DMS114 treated with DMSO at 0.1 percent for 48 hours (cell line): ENCODE measurements at regions not wholly inside any gene's neighbourhood (a gene's known extent, or its start where the extent isn't known, plus 50 kb on each side); places are given as distances from the start of the nearest gene placed in this dataset.
A peak's percentile ranks its signal among the peaks of the same experiment; 100 is the strongest.

Experiments
- DNase-seq: peaks from one replicate; lab custom pipeline; 2025; ENCODE audit not compliant: unreplicated experiment; lab: John Stamatoyannopoulos, UW

DNA sequence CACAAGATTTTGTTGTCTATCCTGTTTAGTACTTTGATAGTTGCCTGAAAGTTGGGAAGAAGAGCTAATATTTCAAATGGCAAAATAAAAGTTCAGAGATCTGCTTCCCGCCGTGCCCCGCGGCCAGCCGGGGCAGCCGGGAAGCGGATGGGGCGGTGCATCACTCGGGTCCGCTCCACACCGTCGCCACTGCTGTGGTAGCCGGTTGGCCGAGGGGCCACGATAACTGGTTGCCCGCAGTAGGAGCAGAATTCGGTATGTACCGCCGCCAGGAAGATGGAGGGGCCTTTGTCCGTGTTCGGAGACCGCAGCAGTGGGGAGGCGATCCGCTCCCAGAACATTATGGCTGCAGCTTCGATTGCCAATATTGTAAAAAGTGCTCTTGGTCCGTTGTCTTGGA is 427.2 kb upstream of the PDE3A start:
- no peak for DNase-seq

DNA sequence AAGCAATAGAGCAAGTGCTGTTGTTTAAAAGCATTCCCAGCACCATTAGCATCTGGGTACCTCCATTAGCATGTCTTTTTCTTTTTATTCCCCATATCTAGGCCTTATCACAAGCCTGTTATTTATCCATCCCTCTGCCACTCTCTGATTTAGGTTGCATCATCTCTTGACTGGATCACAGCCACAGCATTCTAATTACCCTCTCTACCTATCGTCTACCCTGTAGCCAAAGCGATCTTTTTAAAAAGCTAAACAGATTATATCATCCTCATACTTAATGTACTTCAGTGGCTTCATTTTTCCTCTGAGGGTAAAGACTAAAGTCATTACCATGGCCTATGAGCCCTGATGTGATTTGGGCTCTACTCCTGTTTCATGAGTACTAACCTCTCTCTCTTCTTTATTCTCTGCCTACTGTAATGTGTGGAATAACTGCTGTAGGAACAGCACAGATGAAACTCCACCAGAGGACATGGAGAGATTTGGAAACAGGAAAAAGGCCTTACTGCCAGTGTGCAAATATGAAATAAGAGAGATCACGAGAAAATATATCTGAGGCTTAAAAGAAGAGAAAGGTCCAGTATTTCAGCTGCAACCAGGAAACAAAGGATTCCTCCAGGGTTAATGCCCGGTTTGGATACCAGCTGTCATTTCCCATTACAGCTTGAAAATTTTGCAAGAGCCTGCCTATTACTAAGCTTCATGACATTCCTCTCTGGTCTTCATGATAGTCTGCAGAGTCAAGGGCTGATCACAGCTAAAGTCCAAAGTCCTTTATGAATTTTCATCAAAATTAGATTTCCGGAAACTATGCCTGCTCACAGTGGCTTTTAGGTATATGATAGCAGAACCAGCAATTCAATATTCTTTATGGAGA is 422.5 kb upstream of the PDE3A start:
- DNase-seq: no peak

DNA sequence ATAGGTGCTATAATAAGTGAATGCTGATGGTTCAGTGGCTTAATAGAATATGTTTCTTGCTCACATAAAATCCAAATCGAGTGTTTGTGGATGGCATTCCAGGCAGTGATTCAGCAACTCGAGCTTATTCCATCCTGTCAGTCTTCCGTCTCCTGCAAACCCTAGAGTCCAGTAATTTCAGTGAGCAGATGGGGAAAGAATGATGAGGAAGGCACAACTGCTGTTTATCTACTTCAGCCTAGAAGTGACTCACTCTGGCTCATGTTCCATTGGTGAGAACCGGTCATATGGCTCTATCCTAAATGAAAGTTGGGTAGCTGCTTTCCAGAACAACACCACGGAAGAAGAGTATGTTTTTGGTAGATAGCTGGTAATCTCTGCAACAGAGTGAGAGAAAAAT is 421.8 kb upstream of the PDE3A start:
- no peak for DNase-seq

DNA sequence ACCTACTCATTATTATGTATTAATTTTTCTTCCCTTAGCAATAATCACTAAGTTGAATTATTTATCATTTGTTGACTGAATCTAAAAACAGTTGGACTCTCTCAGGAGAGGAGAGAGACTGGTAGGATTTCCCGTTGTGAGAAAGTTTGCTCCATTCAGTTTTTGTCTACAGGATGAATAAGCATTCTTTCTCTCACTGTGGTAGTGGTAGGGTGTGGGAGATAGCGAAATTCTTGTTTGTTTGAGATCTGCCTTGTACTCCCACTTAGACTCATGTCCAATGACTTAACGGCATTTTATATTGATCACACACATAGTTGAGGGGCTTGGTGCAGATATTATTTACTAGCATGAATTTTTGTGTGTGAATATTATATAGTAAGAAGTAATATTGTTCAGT is 421.0 kb upstream of the PDE3A start:
- DNase-seq: no peak

DNA sequence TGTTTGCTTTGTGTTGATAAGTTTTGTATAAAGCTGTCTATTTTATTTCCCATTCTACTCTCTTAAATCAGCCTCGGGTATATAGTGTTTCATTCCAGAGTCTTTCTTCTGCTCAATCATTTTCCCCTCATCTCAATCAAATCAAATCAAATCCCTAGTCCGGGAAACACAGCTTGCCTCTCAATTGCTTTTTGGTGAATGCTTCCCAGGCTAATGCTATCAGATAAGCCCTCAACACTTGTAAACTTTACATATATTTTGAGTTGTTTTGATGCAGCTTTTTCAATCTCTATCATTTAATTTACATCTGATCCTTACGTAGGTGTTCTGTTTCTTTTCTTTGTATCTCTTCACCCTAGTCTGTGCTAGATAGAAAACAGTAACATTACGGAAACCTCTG is 416.7 kb upstream of the PDE3A start:
- no peak for DNase-seq

DNA sequence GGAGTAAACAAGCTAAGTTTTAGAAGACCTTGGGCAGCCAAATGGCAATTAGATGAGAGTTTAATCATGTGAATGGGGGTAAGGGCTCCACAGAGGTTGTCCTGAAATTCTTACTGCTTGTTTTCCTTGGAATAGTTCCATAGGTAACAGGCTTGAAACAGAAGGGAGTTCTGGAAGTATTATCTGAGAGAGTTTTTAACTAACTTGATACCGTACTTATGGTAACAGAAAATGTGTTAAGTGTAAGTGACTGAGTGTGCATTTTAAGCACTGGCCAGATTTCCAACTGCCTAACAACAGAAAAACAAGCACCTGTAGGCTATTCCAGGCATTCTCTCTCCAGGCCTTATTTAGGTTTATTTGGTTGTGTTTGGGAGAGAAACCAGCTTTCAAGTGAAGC is 414.6 kb upstream of the PDE3A start:
- no peak for DNase-seq

DNA sequence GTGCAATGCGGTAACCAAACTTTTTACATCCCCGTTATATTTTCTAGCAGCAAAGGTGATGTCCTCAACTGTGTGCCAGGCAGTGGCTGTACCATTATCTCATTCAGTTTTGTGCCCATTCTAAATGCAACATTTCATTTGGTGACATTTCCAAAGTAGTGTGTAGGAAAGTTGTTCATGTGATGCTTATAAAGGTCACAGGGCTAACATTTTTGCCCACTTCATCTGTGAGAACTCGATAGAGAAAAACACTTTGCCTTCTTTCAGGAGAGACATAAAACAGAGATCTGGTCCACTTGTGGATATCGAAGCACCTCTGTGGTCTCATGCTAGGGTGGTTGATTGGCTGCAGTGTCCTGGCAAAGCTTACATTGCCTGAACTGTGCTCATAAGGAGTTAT is 414.2 kb upstream of the PDE3A start:
- no peak for DNase-seq

DNA sequence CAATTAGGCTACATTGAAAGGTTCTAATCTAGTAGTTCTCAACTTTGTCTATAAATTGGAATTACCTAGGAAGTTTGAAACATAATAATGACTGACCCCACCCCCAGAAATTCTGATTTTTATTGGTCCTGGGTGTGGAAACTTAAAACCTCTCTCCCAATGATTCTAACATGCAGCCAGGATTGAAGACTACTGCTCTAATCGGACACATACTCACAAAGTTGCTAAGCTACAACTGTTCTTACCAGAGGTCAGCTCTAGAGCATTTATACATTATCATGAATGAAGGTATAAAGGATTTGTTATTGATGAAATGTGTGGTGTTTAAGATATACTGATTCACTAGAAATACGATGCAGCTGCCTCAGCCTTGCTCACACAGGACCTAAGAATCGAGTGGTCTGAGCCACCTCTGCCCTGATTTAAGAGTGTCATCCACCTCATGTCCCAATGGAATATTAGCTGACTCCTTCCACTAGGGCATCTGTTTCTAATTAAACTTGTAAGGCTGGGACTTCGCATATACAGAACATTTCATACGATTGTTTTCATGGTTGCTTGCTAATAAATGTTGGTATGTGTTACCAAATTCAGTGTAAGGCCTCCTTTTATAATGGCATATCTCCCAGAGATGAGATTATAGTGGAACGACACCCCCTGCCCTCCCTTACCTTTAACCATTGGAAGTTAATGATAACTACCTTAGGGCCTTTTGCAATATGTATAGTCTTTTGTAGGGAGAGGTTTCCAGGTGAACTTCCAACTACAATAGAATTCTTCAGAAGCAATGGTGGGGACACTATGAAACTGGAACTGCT is 410.8 kb upstream of the PDE3A start:
- no peak for DNase-seq

DNA sequence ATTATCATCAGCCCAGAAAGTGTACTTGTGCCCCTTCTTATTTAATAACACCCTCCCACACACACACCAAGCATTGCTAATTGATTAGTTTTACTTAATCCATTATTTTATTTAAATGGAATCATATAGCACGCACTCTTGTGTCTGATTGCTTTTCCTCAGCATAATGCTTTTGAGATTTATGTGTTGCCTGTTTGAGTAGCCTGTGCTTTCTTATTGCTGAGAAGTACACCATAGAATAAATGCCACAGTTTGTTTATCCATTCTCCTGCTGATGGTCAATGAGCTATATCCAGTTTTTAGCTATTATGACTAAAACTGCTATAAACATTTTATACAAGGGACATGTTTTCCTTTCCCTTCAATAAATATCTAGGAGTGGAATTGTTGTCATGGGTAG is 409.9 kb upstream of the PDE3A start:
- DNase-seq: no peak

DNA sequence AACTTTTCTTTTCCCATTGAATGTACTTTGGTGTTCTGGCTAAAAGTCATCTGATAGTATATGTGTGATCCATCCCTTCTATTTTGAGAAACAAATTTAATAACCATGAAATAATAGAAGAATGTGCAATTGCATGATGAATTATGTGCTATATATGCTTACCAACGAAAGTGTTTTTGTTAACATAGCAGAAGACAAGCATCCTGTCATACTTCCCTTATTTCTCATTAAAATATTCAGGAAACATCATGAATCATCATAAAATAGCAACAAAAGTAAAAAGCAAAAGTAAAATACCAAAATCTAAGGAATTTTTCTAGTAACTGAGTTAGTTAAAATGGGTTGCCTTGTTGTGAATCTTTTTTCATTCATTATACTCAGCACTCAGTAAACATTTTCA is 409.0 kb upstream of the PDE3A start:
- DNase-seq: no peak

DNA sequence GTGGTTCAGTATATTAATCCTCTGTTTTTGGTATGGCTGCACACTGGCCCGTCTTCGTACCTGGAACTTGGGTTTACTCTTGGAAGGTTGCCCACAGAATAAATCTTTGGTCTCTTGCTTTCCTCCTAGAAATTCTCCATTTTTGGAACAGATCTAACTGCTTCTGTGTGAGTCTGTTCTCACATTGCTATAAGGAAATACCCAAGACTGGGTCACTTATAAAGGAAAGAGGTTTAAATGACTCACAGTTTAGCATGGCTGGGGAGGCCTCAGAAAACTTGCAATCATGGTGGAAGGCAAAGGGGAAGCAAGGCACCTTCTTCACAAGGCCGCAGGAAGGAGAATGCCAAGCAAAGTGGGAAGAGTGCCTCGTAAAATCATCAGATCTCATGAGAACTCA is 407.8 kb upstream of the PDE3A start:
- DNase-seq: no peak

DNA sequence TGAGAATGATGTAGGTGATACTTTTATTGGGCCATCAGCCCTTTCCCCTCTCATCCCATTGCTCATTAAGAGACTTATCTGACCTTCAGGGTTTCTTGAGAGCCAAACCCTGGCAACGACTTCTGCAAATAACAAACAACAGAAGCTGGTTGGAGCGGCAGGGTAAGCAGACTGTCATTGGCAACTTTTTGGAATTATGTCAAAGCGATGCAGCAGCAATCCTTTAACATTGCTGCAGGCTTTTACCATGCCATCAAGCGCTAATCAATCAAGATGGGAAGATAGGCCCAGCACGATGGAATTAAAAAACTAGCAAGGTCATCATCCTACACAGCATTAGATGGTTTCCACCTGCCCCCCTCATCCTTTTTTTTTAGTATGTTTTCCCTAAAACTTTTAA is 406.1 kb upstream of the PDE3A start:
- DNase-seq: peak; percentile 82

DNA sequence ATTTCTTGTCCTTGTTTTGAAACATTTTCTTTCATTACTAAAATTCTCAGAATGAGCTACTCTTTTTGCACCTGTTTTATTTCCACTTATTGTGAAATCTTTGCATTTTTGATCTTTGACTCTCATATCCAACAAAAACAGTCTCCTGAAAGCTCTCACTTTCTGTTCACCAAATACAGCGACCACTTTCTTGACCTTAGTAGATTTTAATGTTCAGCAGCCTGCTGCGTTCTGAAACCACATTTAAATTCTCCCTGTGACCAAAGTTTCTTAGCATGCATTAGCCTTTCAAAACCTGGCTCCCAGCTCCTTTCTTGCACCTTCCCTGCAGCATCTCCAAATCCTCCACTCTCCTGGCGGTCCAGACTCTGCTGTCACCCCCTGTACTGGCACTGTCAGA is 404.4 kb upstream of the PDE3A start:
- DNase-seq: no peak

DNA sequence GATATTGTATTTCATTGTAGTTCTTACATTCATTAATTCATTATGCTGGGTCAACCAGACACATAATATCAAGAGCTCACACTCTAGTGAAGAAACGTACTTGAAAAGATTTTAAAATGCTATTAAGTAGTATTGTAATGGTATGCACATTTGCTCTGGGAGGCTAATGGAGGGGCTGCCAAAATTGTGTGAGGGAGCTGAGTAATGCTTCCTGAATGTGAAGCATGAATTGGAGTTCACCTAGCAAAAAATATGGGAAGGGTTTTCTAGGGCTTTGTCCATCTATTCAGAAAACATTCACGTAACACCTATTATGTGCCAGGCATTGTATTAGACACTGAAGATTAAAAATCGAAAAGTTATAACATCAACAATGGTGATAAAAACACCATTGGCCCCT is 403.8 kb upstream of the PDE3A start:
- DNase-seq: no peak

DNA sequence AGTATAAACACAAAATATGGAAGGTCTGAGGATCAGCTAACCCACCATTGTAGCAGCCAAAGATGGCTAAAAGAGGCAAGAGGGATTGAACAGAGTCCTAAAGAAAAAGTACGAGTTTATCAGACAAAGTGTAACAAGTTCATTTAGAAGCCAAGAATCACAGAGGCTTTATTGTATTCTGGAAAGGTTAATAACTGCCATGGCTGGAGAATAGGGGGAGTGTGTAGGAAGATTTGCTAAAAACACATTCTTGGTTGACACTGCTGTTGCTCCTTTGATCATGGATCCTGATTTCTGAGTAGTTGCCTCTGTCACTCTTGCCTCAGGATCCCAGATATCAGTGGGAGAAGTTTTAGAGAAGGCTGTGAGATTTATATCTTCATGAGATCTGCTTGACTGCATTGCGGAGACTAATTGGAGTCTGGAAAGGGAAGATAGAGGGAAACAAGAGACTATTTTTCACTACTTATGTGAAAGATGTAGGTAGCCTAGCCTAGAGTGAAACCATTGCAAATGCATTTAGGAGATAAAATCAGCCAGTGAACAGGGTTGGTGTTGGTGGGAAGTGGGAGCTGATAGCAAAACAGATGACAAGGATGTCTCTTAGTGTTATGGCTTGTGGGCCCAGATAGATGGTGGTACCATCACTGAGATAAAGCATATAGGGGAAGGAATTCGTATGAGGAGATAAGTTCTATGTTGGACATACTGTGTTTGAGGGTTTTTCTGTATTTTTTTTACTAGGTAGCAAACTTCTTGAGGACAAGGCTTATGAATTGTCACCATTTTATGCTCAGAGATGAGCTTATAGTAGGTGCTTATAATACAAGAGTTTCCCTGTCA is 402.9 kb upstream of the PDE3A start:
- DNase-seq: peak; percentile 63

DNA sequence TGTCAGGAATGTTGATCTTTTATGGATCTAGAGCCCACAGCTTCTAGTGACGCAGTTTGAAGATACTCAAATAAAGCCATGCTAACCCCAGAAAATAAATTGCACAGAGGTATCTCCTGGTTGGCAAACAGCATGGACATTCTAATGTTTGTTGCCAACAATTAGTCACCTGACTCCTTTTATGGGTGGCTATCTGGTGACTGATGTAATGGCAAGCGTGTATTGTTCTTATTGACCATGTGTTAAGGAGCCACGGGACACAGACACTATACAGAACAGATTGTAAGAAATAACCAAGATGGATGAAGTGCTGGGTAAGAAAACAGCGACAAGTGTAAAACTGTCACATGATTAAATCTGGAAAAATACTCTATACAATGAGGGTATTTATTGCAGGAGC is 401.3 kb upstream of the PDE3A start:
- peak; percentile 96 for DNase-seq

DNA sequence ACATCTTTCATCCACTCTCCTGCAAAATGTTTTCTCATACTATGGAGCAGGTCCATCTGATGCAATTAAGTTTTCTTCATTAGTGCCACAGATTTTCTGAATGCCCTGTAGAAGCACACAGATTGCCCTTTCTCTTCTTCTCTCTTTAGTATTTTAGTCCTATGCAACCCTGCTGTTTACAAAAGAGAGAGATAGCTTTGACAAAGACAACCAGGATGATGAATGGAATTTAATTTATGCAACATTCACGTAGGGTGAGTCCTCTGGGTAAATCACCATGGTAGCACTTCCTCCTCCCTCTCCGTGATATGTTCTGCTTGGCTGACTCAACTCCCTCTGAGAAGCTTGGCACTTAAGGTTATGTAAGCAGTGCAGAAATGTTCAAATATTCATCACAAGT is 400.9 kb upstream of the PDE3A start:
- peak; percentile 96 for DNase-seq

DNA sequence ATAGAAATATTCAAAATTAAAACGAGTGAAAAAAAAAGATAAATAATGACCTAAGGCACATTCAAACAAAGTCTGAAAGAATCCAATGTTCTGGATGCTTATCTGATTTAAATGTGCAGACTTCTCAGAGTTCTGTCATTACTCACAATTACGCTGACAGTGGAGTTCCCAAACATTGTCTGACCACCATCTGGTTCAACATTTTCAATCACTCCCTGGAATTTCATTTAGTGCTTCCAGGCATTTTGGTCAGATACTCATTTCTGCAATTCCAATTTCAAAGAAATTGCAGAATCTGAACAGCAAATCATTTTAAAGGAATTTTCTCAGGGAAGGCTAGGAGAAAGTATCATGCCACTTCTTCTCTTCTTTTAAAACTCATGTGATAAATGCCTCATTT is 398.2 kb upstream of the PDE3A start:
- peak; percentile 85 for DNase-seq

DNA sequence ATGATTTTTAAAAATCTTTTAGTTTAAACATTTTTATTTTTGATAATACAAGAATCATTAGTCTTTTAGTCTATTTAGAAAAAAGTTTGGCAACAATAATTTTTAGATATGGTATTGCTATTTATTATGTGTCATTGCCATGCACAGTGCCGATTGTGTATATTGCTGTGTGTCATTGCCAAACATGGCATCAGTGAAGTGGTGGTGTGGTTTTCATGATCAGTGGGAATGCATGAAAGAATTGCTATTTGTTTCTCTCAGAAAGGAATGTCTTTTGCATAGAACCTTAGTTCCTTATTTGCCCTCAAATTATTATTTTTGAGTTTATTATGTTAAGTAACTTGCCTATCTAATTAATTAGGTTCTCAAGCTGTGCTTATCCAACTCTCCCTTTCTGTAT is 397.5 kb upstream of the PDE3A start:
- no peak for DNase-seq

DNA sequence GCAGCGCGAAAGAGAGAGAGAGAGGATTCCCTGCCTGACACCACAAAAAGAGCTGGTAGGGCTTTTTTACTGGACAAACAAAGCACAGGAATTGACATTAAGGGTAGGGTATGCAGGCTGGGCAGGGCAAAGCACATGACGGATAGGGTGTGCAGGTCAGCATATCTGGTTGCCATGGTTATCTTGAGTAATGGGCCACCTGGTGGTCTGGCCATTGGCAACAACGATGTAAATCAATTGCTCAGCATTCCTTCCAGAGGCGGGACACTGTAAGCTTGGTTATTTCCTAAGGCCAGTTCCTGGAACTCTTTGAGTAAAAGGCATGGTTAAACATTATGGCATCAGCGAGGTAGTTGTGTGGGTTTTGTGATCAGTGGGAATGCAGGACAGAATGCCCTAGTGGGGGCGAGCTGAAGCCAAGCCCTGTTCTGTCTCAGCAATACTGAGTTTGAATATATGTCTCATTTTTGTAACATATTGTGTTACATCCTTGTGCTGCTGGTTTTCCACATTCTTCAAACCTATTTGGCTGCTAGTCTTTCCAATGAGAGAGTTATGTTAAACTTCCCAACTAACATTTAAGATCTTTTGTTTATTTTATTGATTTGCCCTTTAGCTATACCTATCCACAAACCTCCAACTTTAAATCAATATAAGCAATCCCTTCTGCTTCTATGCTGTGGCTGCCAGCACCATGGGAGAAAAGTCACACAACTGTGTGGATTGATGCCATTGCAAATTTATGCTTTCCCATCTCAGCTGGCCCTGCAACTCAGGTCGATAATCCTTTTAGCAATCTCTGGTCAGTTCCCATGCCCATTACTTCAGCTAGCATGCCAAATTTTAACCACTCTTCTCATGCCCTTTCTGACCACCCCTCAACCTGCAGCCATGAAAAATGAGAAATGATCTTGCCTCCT is 396.7 kb upstream of the PDE3A start:
- peak; percentile 70 for DNase-seq
